Heart right ventricle (tissue), 16 donors: ENCODE measurements at regions not wholly inside any gene's neighbourhood (a gene's known extent, or its start where the extent isn't known, plus 50 kb on each side); places are given as distances from the start of the nearest gene placed in this dataset.
A peak's percentile ranks its signal among the peaks of the same experiment; 100 is the strongest.

Experiments used
- ATAC-seq, 8 donors: fragments of 200-7000 bp; cut with Tn5 transposase; one replicate each; pipeline ENCODE4 v1.9.1; 2020; ENCODE audit warnings: mild to moderate bottlenecking in 8 of 8, moderate library complexity in 8 of 8, moderate number of reproducible peaks in 1 of 8
- DNase-seq, 2 donors: peaks; one replicate each; pipeline ENCODE4 v3.0.0-alpha.2; 2020
- H3K27ac ChIP-seq, 10 donors: fragments of 200-600 bp; sonication (generic) in 2 of 10; one replicate each; pipeline versions ENCODE4 v1.5.0 to v1.8.0; 2020 to 2022; ENCODE audit warnings: mild to moderate bottlenecking in 3 of 10
- H3K27me3 ChIP-seq, 7 donors: fragments of 200-600 bp; one replicate each; pipeline ENCODE4 v1.8.0; 2021 to 2022; ENCODE audit warnings: mild to moderate bottlenecking in 2 of 7
- H3K36me3 ChIP-seq, 9 donors: fragments of 200-600 bp; sonication (generic) in 1 of 9; one replicate each; pipeline versions ENCODE4 v1.5.0 to v1.8.0; 2020 to 2022; ENCODE audit warnings: mild to moderate bottlenecking in 2 of 9
- H3K4me1 ChIP-seq, 9 donors: fragments of 200-600 bp; sonication (generic) in 1 of 9; one replicate each; pipeline versions ENCODE4 v1.5.0 to v1.8.0; 2020 to 2022; ENCODE audit warnings: mild to moderate bottlenecking in 4 of 9
- H3K4me3 ChIP-seq, 10 donors: fragments of 200-600 bp; sonication (generic) in 2 of 10; one replicate each; pipeline versions ENCODE4 v1.5.0 to v1.8.0; 2020 to 2022; ENCODE audit warnings: mild to moderate bottlenecking in 7 of 10, moderate library complexity in 2 of 10
- H3K9me3 ChIP-seq, 11 donors: fragments of 200-600 bp in 10 of 11; sonication (generic) in 2 of 11; one replicate each; pipeline versions ENCODE4 v1.5.0 to v1.8.0; 2013 to 2022; ENCODE audit warnings: mild to moderate bottlenecking in 2 of 11, control low read depth in 1 of 11, moderate library complexity in 1 of 11
- CTCF ChIP-seq, 9 donors: fragments of 200-600 bp; sonication (generic) in 2 of 9; IDR thresholded peaks; one replicate each; pipeline versions ENCODE4 v1.5.0 to v1.8.0; 2021 to 2022; ENCODE audit warnings: antibody characterized with exemption in 9 of 9, mild to moderate bottlenecking in 5 of 9, moderate library complexity in 1 of 9
- WGBS, 2 donors: extraction: QIAGEN DNeasy Blood & Tissue Kit; methylation state at CpG; one replicate each; pipeline ENCODE4 v1.1.7; 2013; ENCODE audit warnings: inconsistent platforms in 1 of 2; 5-methylcytosine and 5-hydroxymethylcytosine counted together
- intact Hi-C, 10 donors: fragments of 100-400 bp; cut with DNase I; formaldehyde crosslinking; loops; one replicate each; pipeline versions ENCODE4 v1.11.1 to v1.14.2; 2022
- donor health status: Arrhythmogenic right ventricular cardiomyopathy.
- donor health status: ischemic (EF 13 %, LVEDD 7.1; RV severe dilation, severe dysfunction).
- donor health status: healthy with polysubstance abuse.
- donor health status: DM: no; HTN: yes; CAD: no.
- donor health status: DM: no; HTN: no; CAD: no.
- donor health status: ischemic (EF 25% LVEDD 6.9; RV normal size, moderate dysfunction).
- donor health status: ischemic (EF 25% LVEDD 5.7; RV mildly dilated, moderate dysfunction).
- donor health status: healthy.
- donor health status: DM: yes; HTN: yes; CAD: no.
- donor health status: Ischemic cardiomyopathy.
- donor health status: ischemic (EF 35%, LVEDD 5.7; RV mildly dilated, moderate dysfunction).
- donor health status: nonischemic (EF 11% LVEDD 7.7; RV severe dilation, severe dysfunction).
- donor health status: DM: yes; HTN: yes; CAD: no.
- donor health status: PGD.
- donor health status: ischemic (EF 29% LVEDD 5.4; RV normal size, mild dysfunction).
- donor health status: nonischemic (EF 23%, LVEDD 6.1; RV moderate dilation, normal function).

DNA sequence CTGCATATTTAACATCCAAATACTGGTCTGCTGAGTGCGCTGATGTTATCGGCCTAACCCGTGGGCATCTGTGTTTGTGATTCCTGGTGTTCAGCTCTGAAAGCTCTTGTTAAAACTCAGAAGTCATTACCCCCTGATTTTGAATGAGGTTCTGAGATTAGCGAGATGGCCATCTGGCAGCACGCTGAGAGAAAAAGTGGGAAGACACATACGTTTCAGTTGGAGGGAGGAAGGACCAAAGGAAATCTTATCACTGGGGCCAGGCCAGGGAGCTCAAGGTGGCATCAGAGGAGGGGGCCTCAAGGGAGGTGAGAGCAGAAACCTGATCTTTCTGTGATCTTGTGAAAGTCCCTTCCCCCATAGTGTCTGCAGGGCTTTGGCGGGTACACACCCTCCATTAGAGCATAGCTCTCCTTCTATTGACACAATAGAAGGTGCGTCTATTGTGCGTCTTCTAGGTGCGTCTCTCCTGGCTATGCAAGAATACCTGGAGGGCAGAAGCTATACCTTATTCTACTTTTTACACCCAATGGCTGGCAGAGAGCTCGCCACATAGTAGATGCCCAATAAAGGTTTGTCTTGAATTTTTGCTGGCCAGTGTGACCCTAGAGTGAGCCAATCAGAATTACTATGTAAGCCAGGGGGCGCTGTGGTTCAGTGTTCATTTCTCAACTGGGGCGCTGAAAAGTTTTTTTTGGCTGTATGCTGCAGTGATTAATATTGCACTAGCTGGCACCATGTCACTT is 182.4 kb downstream of the SHQ1 start:
- ATAC-seq (peak in 7 of 8 donors; percentile 23 to 54 (median 46)), DNase-seq (peak in 1 of 2 donors; percentile 15)
- peaks cover 0 to 4% (median 0%) of the 10 kb centered on the region in 7 donors for H3K27me3 ChIP-seq
- no peak overlapping the region for H3K27ac ChIP-seq
- peak; percentile 7 to 66 (median 55) for TF ChIP-seq CTCF (IDR thresholded peaks at IDR 0.05)
- H3K9me3 ChIP-seq, result no peaks in the 10 kb centered on the region
- H3K4me1 ChIP-seq, result peaks cover 0 to 1% (median under 1%) of the 10 kb centered on the region in 9 donors
- WGBS, 2 donors, result 69 to 79% methylated on average over 13 of the region's 13 CpGs
- no peak overlapping the region for H3K4me3 ChIP-seq
- intact Hi-C loops, result loop anchor here in 7 of 10 donors (5.0 to 10.0 kb wide), 4 partner anchors 149 to 159 kb away; no protein-coding TSS in a partner anchor
- no peaks in the 10 kb centered on the region for H3K36me3 ChIP-seq

- Histone ChIP-seq H3K27me3 (peaks cover 0 to 4% (median 0%) of the 10 kb centered on the region in 7 donors), H3K4me3 (no peak overlapping the region), H3K36me3 (no peaks in the 10 kb centered on the region), H3K27ac (no peak overlapping the region), H3K4me1 (peaks cover 0 to 9% (median 5%) of the 10 kb centered on the region in 9 donors), H3K9me3 (no peaks in the 10 kb centered on the region)
- no peak for TF ChIP-seq CTCF (IDR thresholded peaks at IDR 0.05)
- intact Hi-C loops, result loop anchor here in 7 of 10 donors (5.0 to 10.0 kb wide), 4 partner anchors 150 to 160 kb away; no protein-coding TSS in a partner anchor
- DNase-seq (no peak), ATAC-seq (no peak)
- 92 to 94% methylated on average over 4 of the region's 4 CpGs for WGBS, 2 donors
These were observed 183.1 kb downstream of the SHQ1 start for GRCh38 chr3:72665103-72665502.

- DNase-seq (no peak), ATAC-seq (no peak)
- peaks cover 0 to 12% (median 5%) of the 10 kb centered on the region in 9 donors for H3K4me1 ChIP-seq
- intact Hi-C loops, result loop anchor here in 4 of 10 donors (5.0 to 10.0 kb wide), 4 partner anchors 150 to 217 kb away; partner anchors contain the start of gene RYBP (in 1 of the 4)
- no peak overlapping the region for H3K27ac ChIP-seq
- H3K36me3 ChIP-seq, result no peaks in the 10 kb centered on the region
- TF ChIP-seq CTCF (IDR thresholded peaks at IDR 0.05), result no peak
- H3K9me3 ChIP-seq, result no peaks in the 10 kb centered on the region
- H3K4me3 ChIP-seq, result no peak overlapping the region
- H3K27me3 ChIP-seq, result peaks cover 0 to 4% (median 0%) of the 10 kb centered on the region in 7 donors
- whole genome bisulfite sequencing, 2 donors, result 83 to 84% methylated on average over 3 of the region's 3 CpGs
These were observed 183.9 kb downstream of the SHQ1 start for GRCh38 chr3:72664184-72664975.

GRCh38 chr3:72663429-72663828 is 184.8 kb downstream of the SHQ1 start:
- no peaks in the 10 kb centered on the region for H3K36me3 ChIP-seq
- DNase-seq (no peak), ATAC-seq (no peak)
- no peak overlapping the region for H3K4me3 ChIP-seq
- no peaks in the 10 kb centered on the region for H3K9me3 ChIP-seq
- intact Hi-C loops, result loop anchor here in 4 of 10 donors (5.0 to 10.0 kb wide), 4 partner anchors 151 to 216 kb away; partner anchors contain the start of gene RYBP (in 1 of the 4)
- no peak for TF ChIP-seq CTCF (IDR thresholded peaks at IDR 0.05)
- H3K4me1 ChIP-seq, result peaks cover 0 to 12% (median 5%) of the 10 kb centered on the region in 9 donors
- H3K27me3 ChIP-seq, result peaks cover 0 to 4% (median 0%) of the 10 kb centered on the region in 7 donors
- H3K27ac ChIP-seq, result no peak overlapping the region
- 78 to 82% methylated on average over 4 of the region's 4 CpGs for WGBS, 2 donors
